ENCODE measurements at regions not wholly inside any gene's neighbourhood (a gene's known extent, or its start where the extent isn't known, plus 50 kb on each side); places are given as distances from the start of the nearest gene placed in this dataset.

GRCh38 chr14:28676479-28676878, 90.1 kb upstream of the FOXG1 start:
- H3K4me3 ChIP-seq (ENCODE audit: low read depth, low read length), result no peak overlapping the region
- TF ChIP-seq MYC (IDR thresholded peaks at IDR 0.05; ENCODE audit: low read depth, low read length), result no peak
- peak; percentile 8 for DNase-seq (ENCODE audit: low read depth)

GRCh38 chr14:28677381-28677780, 89.2 kb upstream of the FOXG1 start:
- no peak for DNase-seq (ENCODE audit: low read depth)
- H3K4me3 ChIP-seq (ENCODE audit: low read depth, low read length), result no peak overlapping the region
- no peak for TF ChIP-seq MYC (IDR thresholded peaks at IDR 0.05; ENCODE audit: low read depth, low read length)
- no peak for TF ChIP-seq MAX (IDR thresholded peaks at IDR 0.05; ENCODE audit: low read depth, low read length)
- TF ChIP-seq POLR2A (IDR thresholded peaks at IDR 0.05; ENCODE audit: extremely low read depth, insufficient read length), result no peak
- TF ChIP-seq CTCF (IDR thresholded peaks at IDR 0.05; ENCODE audit: low read depth, low read length), result no peak

- DNase-seq (ENCODE audit: low read depth), result no peak
- no peak overlapping the region for H3K4me3 ChIP-seq (ENCODE audit: low read depth, low read length)
- TF ChIP-seq CTCF (IDR thresholded peaks at IDR 0.05; ENCODE audit: low read depth, low read length), result no peak
- TF ChIP-seq MAX (IDR thresholded peaks at IDR 0.05; ENCODE audit: low read depth, low read length), result no peak
- no peak for TF ChIP-seq MYC (IDR thresholded peaks at IDR 0.05; ENCODE audit: low read depth, low read length)
- no peak for TF ChIP-seq POLR2A (IDR thresholded peaks at IDR 0.05; ENCODE audit: extremely low read depth, insufficient read length)
Measured at GRCh38 chr14:28678887-28679286, 87.7 kb upstream of the FOXG1 start.

GRCh38 chr14:28681681-28682080, 84.9 kb upstream of the FOXG1 start:
- H3K4me3 ChIP-seq (ENCODE audit: low read depth, low read length), result no peak overlapping the region
- no peak for TF ChIP-seq MYC (IDR thresholded peaks at IDR 0.05; ENCODE audit: low read depth, low read length)
- TF ChIP-seq CTCF (IDR thresholded peaks at IDR 0.05; ENCODE audit: low read depth, low read length), result no peak
- DNase-seq (ENCODE audit: low read depth), result no peak

- TF ChIP-seq MAX (IDR thresholded peaks at IDR 0.05; ENCODE audit: low read depth, low read length) (no peak), MYC (IDR thresholded peaks at IDR 0.05; ENCODE audit: low read depth, low read length) (no peak), CTCF (IDR thresholded peaks at IDR 0.05; ENCODE audit: low read depth, low read length) (no peak)
- no peak for DNase-seq (ENCODE audit: low read depth)
- no peak overlapping the region for H3K4me3 ChIP-seq (ENCODE audit: low read depth, low read length)
Measured at GRCh38 chr14:28690029-28690692, 76.4 kb upstream of the FOXG1 start.

- no peak for DNase-seq (ENCODE audit: low read depth)
Measured at GRCh38 chr14:28695109-28695508, 71.5 kb upstream of the FOXG1 start.

More at GRCh38 chr14:28695109-28695508, 71.5 kb upstream of the FOXG1 start:
- TF ChIP-seq MYC (IDR thresholded peaks at IDR 0.05; ENCODE audit: low read depth, low read length), result no peak
- TF ChIP-seq CTCF (IDR thresholded peaks at IDR 0.05; ENCODE audit: low read depth, low read length), result no peak
- TF ChIP-seq MAX (IDR thresholded peaks at IDR 0.05; ENCODE audit: low read depth, low read length), result no peak
- no peak for TF ChIP-seq POLR2A (IDR thresholded peaks at IDR 0.05; ENCODE audit: extremely low read depth, insufficient read length)
- H3K4me3 ChIP-seq (ENCODE audit: low read depth, low read length), result no peak overlapping the region
